WTC11 (cell line): ENCODE measurements at regions not wholly inside any gene's neighbourhood (a gene's known extent, or its start where the extent isn't known, plus 50 kb on each side); places are given as distances from the start of the nearest gene placed in this dataset.

Experiments
- ATAC-seq: fragments of 200-7000 bp; cut with Tn5 transposase; 2 replicates; pipeline ENCODE4 v1.10.0; 2021; ENCODE audit warnings: mild to moderate bottlenecking, moderate library complexity
- CTCF ChIA-PET: fragments of 300-600 bp; sonication (Branson Sonifier 250); formaldehyde crosslinking; loops from one replicate; lab custom pipeline; 2021; ENCODE audit warnings: antibody characterized with exemption; lab: Charles Lee
- POLR2A ChIA-PET: fragments of 350-600 bp; sonication (Branson Sonifier 250); formaldehyde crosslinking; loops from one replicate; lab custom pipeline; 2021; ENCODE audit warnings: antibody characterized with exemption; lab: Charles Lee
- DNase-seq: peaks from one replicate; pipeline ENCODE4 v3.0.0; 2021; ENCODE audit warnings: low spot score
- H3K27ac Mint-ChIP-seq: 2 replicates; pipeline ENCODE4 v1.8.0; 2021; ENCODE audit warnings: mixed read lengths
- H3K27me3 Mint-ChIP-seq: 2 replicates; pipeline ENCODE4 v1.8.0; 2021; ENCODE audit warnings: low read depth, mild to moderate bottlenecking, moderate library complexity, mixed read lengths
- H3K36me3 Mint-ChIP-seq: 2 replicates; pipeline ENCODE4 v1.8.0; 2021; ENCODE audit warnings: mixed read lengths
- H3K4me1 Mint-ChIP-seq: 2 replicates; pipeline ENCODE4 v1.8.0; 2022; ENCODE audit warnings: mixed read lengths
- H3K4me3 Mint-ChIP-seq: 2 replicates; pipeline ENCODE4 v1.8.0; 2021; ENCODE audit warnings: mild to moderate bottlenecking, moderate library complexity, mixed read lengths
- H3K9me3 Mint-ChIP-seq: 2 replicates; pipeline ENCODE4 v1.8.0; 2021; ENCODE audit warnings: mixed read lengths
- CBFB ChIP-seq: sonication (generic); formaldehyde crosslinking; IDR thresholded peaks from 2 replicates; pipeline ENCODE4 v1.8.1; 2022; ENCODE audit warnings: mild to moderate bottlenecking, low read depth, missing genetic modification reagents
- CREB1 ChIP-seq: sonication (generic); formaldehyde crosslinking; IDR thresholded peaks from 2 replicates; pipeline ENCODE4 v1.8.0; 2023; ENCODE audit warnings: mild to moderate bottlenecking, missing genetic modification reagents
- CREM ChIP-seq: sonication (generic); formaldehyde crosslinking; IDR thresholded peaks from 2 replicates; pipeline ENCODE4 v1.8.1; 2022; ENCODE audit warnings: mild to moderate bottlenecking, missing genetic modification reagents, moderate library complexity
- E2F5 ChIP-seq: sonication (generic); formaldehyde crosslinking; IDR thresholded peaks from 2 replicates; pipeline ENCODE4 v1.8.1; 2022; ENCODE audit warnings: mild to moderate bottlenecking, moderate library complexity, missing genetic modification reagents
- ELF4 ChIP-seq: sonication (generic); formaldehyde crosslinking; IDR thresholded peaks from 2 replicates; pipeline ENCODE4 v1.8.1; 2022; ENCODE audit warnings: low read depth, mild to moderate bottlenecking, moderate library complexity, missing genetic modification reagents
- EMX1 ChIP-seq: fragments of 250-450 bp; sonication (Bioruptor Pico); IDR thresholded peaks from 2 replicates; pipeline ENCODE4 v1.8.0; 2021; ENCODE audit warnings: mild to moderate bottlenecking
- ESRRA ChIP-seq: sonication (generic); formaldehyde crosslinking; IDR thresholded peaks from 2 replicates; pipeline ENCODE4 v1.8.1; 2022; ENCODE audit warnings: mild to moderate bottlenecking, missing genetic modification reagents, borderline replicate concordance
- ETV6 ChIP-seq: sonication (generic); formaldehyde crosslinking; IDR thresholded peaks from 2 replicates; pipeline ENCODE4 v1.8.1; 2022; ENCODE audit warnings: mild to moderate bottlenecking, missing genetic modification reagents
- FOXK1 ChIP-seq: sonication (generic); formaldehyde crosslinking; IDR thresholded peaks from 2 replicates; pipeline ENCODE4 v1.8.0; 2022; ENCODE audit warnings: mild to moderate bottlenecking, moderate library complexity, missing genetic modification reagents
- FOXP1 ChIP-seq: sonication (generic); formaldehyde crosslinking; IDR thresholded peaks from 2 replicates; pipeline ENCODE4 v1.8.0; 2022; ENCODE audit warnings: missing genetic modification reagents, mild to moderate bottlenecking, moderate library complexity, borderline replicate concordance
- JAZF1 ChIP-seq: fragments of 250-450 bp; sonication (Bioruptor Pico); IDR thresholded peaks from 2 replicates; pipeline ENCODE4 v1.9.0; 2021; ENCODE audit warnings: moderate library complexity, mild to moderate bottlenecking, inconsistent platforms
- JUN ChIP-seq: sonication (generic); formaldehyde crosslinking; IDR thresholded peaks from 2 replicates; pipeline ENCODE4 v1.8.0; 2023; ENCODE audit warnings: mild to moderate bottlenecking, missing genetic modification reagents
- KAT7 ChIP-seq: sonication (generic); formaldehyde crosslinking; IDR thresholded peaks from 2 replicates; pipeline ENCODE4 v1.8.1; 2023; ENCODE audit warnings: missing genetic modification reagents, mild to moderate bottlenecking, borderline replicate concordance
- NFE2L1 ChIP-seq: sonication (generic); formaldehyde crosslinking; IDR thresholded peaks from 2 replicates; pipeline ENCODE4 v1.8.1; 2023; ENCODE audit warnings: missing genetic modification reagents
- RELA ChIP-seq: sonication (generic); formaldehyde crosslinking; IDR thresholded peaks from 2 replicates; pipeline ENCODE4 v1.8.1; 2022; ENCODE audit warnings: missing genetic modification reagents, mild to moderate bottlenecking, borderline replicate concordance
- RORB ChIP-seq: fragments of 250-450 bp; sonication (Bioruptor Pico); IDR thresholded peaks from 2 replicates; pipeline ENCODE4 v1.9.0; 2021; ENCODE audit warnings: mild to moderate bottlenecking
- SOX15 ChIP-seq: fragments of 250-450 bp; sonication (Bioruptor Pico); IDR thresholded peaks from 2 replicates; pipeline ENCODE4 v1.9.0; 2021; ENCODE audit warnings: mild to moderate bottlenecking
- TEAD1 ChIP-seq: sonication (generic); formaldehyde crosslinking; IDR thresholded peaks from 2 replicates; pipeline ENCODE4 v1.8.0; 2022; ENCODE audit warnings: mild to moderate bottlenecking, missing genetic modification reagents
- TEAD4 ChIP-seq: sonication (generic); formaldehyde crosslinking; IDR thresholded peaks from 2 replicates; pipeline ENCODE4 v1.8.0; 2022; ENCODE audit warnings: mild to moderate bottlenecking, missing genetic modification reagents
- ZBTB21 ChIP-seq: sonication (generic); formaldehyde crosslinking; IDR thresholded peaks from 2 replicates; pipeline ENCODE4 v1.8.1; 2023; ENCODE audit warnings: mild to moderate bottlenecking, missing genetic modification reagents, borderline replicate concordance
- ZBTB43 ChIP-seq: sonication (generic); formaldehyde crosslinking; IDR thresholded peaks from 2 replicates; pipeline ENCODE4 v1.8.1; 2023; ENCODE audit warnings: mild to moderate bottlenecking, missing genetic modification reagents
- ZMAT4 ChIP-seq: fragments of 250-450 bp; sonication (Bioruptor Pico); IDR thresholded peaks from 2 replicates; pipeline ENCODE4 v1.9.0; 2021; ENCODE audit warnings: mild to moderate bottlenecking
- ZNF121 ChIP-seq: sonication (generic); formaldehyde crosslinking; IDR thresholded peaks from 2 replicates; pipeline ENCODE4 v1.8.0; 2023; ENCODE audit warnings: missing genetic modification reagents
- ZNF219 ChIP-seq: sonication (generic); formaldehyde crosslinking; IDR thresholded peaks from 2 replicates; pipeline ENCODE4 v1.8.0; 2023; ENCODE audit warnings: missing genetic modification reagents, mild to moderate bottlenecking, borderline replicate concordance
- ZNF416 ChIP-seq: fragments of 250-450 bp; sonication (Bioruptor Pico); IDR thresholded peaks from 2 replicates; pipeline ENCODE4 v1.9.0; 2021; ENCODE audit warnings: mild to moderate bottlenecking, inconsistent platforms
- TF ChIP-seq, protein P1 (sequence below): sonication (generic); formaldehyde crosslinking; IDR thresholded peaks from 2 replicates; pipeline ENCODE4 v1.8.0; 2022; ENCODE audit warnings: mild to moderate bottlenecking, missing genetic modification reagents
- TF ChIP-seq, protein P2 (sequence below): sonication (generic); formaldehyde crosslinking; IDR thresholded peaks from 2 replicates; pipeline ENCODE4 v1.8.0; 2022; ENCODE audit warnings: mild to moderate bottlenecking, missing genetic modification reagents
- TF ChIP-seq, protein P3 (sequence below): sonication (generic); formaldehyde crosslinking; IDR thresholded peaks from 2 replicates; pipeline ENCODE4 v1.8.1; 2023; ENCODE audit warnings: mild to moderate bottlenecking, missing genetic modification reagents

DNA sequence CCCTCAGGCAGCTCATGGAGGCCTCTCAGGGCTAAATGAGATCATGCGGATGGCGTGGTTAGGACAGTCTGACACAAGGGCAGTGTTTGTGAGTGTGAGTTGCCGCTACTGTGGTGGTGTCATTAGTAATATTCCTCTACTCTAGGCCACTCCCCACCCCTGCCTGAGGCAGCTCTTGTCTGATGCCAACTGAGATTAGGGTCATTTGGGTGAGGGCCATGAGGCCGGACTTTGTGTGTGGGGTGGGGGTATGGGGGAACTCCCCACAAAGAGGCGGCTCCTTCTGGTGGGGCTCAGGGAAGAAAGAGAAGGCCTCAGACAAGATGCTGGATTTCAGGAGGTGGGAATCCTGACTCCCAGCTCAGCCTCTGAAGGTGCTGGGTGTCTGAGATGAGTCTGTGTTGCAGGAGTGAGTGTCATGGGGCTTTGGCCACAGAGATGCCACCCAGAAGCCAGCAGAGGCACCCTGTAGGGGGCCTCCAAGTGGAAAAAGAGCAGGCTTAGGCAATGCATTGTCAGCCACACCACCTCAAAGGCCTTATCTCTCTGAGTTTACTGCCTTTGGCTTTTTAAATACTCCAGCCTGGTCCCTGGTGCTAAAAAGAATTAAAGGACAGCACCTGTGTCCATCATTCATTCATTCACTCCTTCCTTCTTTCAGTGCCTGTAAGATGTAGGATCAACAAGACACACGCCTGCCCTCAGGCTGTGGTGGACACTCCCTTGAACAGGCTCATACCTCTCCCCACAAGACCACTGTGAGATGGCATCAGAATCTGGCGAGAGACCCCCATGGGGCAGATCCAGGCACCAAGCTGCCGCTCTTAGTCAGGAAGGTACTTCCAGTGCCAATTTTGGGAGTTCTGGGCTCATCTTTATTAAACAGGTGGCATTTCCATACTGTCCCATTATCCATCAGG is 175.2 kb downstream of the MRPL14 start:
- no peak overlapping the region for H3K27ac Mint-ChIP-seq
- CTCF ChIA-PET, result interaction anchor here (0.6 to 5.0 kb wide), 44 partner anchors 11 to 497 kb away, joined by 3 to 77 read pairs (median 5); partner anchors contain the start of gene VEGFA
- no peak overlapping the region for H3K4me3 Mint-ChIP-seq
- H3K4me1 Mint-ChIP-seq, result peaks cover 4% of the 10 kb centered on the region
- no peak for TF ChIP-seq TEAD1 (CRISPR knock-in tag)
- TF ChIP-seq ZBTB43, result no peak
- TF ChIP-seq CREM (CRISPR knock-in tag), result no peak
- no peak for TF ChIP-seq EMX1
- TF ChIP-seq RELA (CRISPR knock-in tag), result no peak
- TF ChIP-seq, protein P1, sequence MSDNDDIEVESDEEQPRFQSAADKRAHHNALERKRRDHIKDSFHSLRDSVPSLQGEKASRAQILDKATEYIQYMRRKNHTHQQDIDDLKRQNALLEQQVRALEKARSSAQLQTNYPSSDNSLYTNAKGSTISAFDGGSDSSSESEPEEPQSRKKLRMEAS, result no peak
- no peak for TF ChIP-seq KAT7 (CRISPR knock-in tag)
- TF ChIP-seq ESRRA (CRISPR knock-in tag), result no peak
- TF ChIP-seq ELF4 (CRISPR knock-in tag), result no peak
- TF ChIP-seq ZNF416 (CRISPR knock-in tag), result no peak
- TF ChIP-seq FOXK1, result no peak
- TF ChIP-seq, protein P2, sequence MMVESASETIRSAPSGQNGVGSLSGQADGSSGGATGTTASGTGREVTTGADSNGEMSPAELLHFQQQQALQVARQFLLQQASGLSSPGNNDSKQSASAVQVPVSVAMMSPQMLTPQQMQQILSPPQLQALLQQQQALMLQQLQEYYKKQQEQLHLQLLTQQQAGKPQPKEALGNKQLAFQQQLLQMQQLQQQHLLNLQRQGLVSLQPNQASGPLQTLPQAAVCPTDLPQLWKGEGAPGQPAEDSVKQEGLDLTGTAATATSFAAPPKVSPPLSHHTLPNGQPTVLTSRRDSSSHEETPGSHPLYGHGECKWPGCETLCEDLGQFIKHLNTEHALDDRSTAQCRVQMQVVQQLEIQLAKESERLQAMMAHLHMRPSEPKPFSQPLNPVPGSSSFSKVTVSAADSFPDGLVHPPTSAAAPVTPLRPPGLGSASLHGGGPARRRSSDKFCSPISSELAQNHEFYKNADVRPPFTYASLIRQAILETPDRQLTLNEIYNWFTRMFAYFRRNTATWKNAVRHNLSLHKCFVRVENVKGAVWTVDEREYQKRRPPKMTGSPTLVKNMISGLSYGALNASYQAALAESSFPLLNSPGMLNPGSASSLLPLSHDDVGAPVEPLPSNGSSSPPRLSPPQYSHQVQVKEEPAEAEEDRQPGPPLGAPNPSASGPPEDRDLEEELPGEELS (CRISPR knock-in tag), result no peak
- TF ChIP-seq CREB1 (CRISPR knock-in tag), result no peak
- TF ChIP-seq CBFB (CRISPR knock-in tag), result no peak
- no peak for TF ChIP-seq ZNF219 (CRISPR knock-in tag)
- TF ChIP-seq RORB (CRISPR knock-in tag), result no peak
- no peak for TF ChIP-seq ZBTB21
- TF ChIP-seq NFE2L1, result no peak
- POLR2A ChIA-PET, result interaction anchor here (1.7 kb wide), 1 partner anchor 181 kb away, joined by 8 read pairs; the partner anchor contains the start of gene VEGFA
- H3K27me3 Mint-ChIP-seq, result no peaks in the 10 kb centered on the region
- ATAC-seq, result no peak
- H3K36me3 Mint-ChIP-seq, result no peaks in the 10 kb centered on the region
- DNase-seq, result no peak
- H3K9me3 Mint-ChIP-seq, result peaks cover 8% of the 10 kb centered on the region

DNA sequence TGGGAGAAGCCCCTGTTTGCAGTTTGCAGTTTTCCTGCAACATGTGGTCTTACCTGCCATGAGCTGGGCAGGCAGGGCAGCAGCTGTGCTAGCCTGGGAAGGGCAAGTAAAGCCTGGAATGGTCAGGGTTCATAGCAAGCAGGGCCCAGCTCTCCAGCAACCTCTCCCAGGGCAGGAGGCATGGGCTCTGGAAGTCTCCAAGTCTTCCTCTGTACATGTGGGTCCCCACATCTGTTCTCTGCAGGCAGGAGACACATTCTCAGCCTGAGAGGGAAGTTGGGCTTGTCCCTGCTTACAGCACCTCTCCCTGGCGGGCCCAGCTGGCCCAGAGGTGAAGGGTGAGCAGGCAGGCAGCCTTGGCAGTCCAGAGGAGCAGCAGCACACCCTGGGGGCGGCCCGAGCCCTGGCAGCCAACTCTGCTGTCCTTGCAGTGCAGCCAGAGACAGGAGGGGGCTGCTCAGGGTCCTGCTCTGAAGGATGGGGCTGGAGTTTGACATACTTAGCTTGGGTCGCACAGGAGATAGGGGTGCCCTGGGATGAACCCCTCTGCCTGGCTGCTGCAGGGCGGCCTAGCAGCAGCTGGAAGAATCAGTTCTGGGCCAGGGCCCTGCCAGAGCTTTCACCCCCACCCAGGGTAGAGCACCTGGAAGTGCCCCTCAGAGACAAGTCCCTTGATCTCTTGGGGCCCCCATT is 176.0 kb downstream of the MRPL14 start:
- peaks cover 2% of the 10 kb centered on the region for H3K9me3 Mint-ChIP-seq
- no peaks in the 10 kb centered on the region for H3K27me3 Mint-ChIP-seq
- CTCF ChIA-PET, result interaction anchor here (0.6 to 5.0 kb wide), 41 partner anchors 10 to 496 kb away, joined by 3 to 77 read pairs (median 4); partner anchors contain the start of gene VEGFA
- POLR2A ChIA-PET, result interaction anchor here (0.9 to 1.7 kb wide), 2 partner anchors 181 to 322 kb away, joined by 3 to 8 read pairs; partner anchors contain the start of genes GTPBP2 and VEGFA
- peaks cover 4% of the 10 kb centered on the region for H3K4me1 Mint-ChIP-seq
- no peak overlapping the region for H3K27ac Mint-ChIP-seq
- no peaks in the 10 kb centered on the region for H3K36me3 Mint-ChIP-seq
- peak; percentile 95 for ATAC-seq
- no peak overlapping the region for H3K4me3 Mint-ChIP-seq
- peak; percentile 90 for DNase-seq
- TF ChIP-seq, protein P1, result peak; percentile 72
- no peak for TF ChIP-seq JUN
- TF ChIP-seq ZMAT4 (CRISPR knock-in tag), result no peak
- TF ChIP-seq, protein P3, sequence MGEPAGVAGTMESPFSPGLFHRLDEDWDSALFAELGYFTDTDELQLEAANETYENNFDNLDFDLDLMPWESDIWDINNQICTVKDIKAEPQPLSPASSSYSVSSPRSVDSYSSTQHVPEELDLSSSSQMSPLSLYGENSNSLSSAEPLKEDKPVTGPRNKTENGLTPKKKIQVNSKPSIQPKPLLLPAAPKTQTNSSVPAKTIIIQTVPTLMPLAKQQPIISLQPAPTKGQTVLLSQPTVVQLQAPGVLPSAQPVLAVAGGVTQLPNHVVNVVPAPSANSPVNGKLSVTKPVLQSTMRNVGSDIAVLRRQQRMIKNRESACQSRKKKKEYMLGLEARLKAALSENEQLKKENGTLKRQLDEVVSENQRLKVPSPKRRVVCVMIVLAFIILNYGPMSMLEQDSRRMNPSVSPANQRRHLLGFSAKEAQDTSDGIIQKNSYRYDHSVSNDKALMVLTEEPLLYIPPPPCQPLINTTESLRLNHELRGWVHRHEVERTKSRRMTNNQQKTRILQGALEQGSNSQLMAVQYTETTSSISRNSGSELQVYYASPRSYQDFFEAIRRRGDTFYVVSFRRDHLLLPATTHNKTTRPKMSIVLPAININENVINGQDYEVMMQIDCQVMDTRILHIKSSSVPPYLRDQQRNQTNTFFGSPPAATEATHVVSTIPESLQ, result no peak
- TF ChIP-seq ZNF121 (CRISPR knock-in tag), result peak; percentile 55; the same call in 1 of the 2 replicates
- no peak for TF ChIP-seq TEAD4 (CRISPR knock-in tag)
- TF ChIP-seq SOX15 (CRISPR knock-in tag), result no peak
- TF ChIP-seq E2F5 (CRISPR knock-in tag), result no peak
- peak; percentile 64; the same call in 1 of the 2 replicates for TF ChIP-seq ETV6 (CRISPR knock-in tag)
- no peak for TF ChIP-seq ZNF219 (CRISPR knock-in tag)
- TF ChIP-seq CBFB (CRISPR knock-in tag), result no peak
- no peak for TF ChIP-seq FOXK1
- no peak for TF ChIP-seq JAZF1 (CRISPR knock-in tag)
- TF ChIP-seq ELF4 (CRISPR knock-in tag), result no peak
- TF ChIP-seq FOXP1 (CRISPR knock-in tag), result 0 out of 2 replicates have a peak, but pooled peaks have one; percentile 21
